Mesothelial cell of epicardium (in vitro differentiated cells): ENCODE measurements at regions not wholly inside any gene's neighbourhood (a gene's known extent, or its start where the extent isn't known, plus 50 kb on each side); places are given as distances from the start of the nearest gene placed in this dataset.

Experiments used
- DNase-seq, 2 experiments: peaks; one replicate each; pipeline ENCODE4 v3.0.0; 2021; ENCODE audit warnings: low spot score in 2 of 2; ENCODE audit not compliant: unreplicated experiment in 2 of 2
- H3K27ac Mint-ChIP-seq: 2 replicates; pipeline ENCODE4 v1.8.0; 2021; ENCODE audit warnings: mixed read lengths
- H3K27me3 Mint-ChIP-seq: 2 replicates; pipeline ENCODE4 v1.8.0; 2021; ENCODE audit warnings: low read depth, mixed read lengths
- H3K36me3 Mint-ChIP-seq: 2 replicates; pipeline ENCODE4 v1.8.0; 2021; ENCODE audit warnings: mixed read lengths
- H3K4me1 Mint-ChIP-seq: 2 replicates; pipeline ENCODE4 v1.8.0; 2021; ENCODE audit warnings: mixed read lengths
- H3K4me3 Mint-ChIP-seq: 2 replicates; pipeline ENCODE4 v1.8.0; 2021; ENCODE audit warnings: mild to moderate bottlenecking, moderate library complexity, mixed read lengths
- H3K9me3 Mint-ChIP-seq: 2 replicates; pipeline ENCODE4 v1.8.0; 2021; ENCODE audit warnings: mixed read lengths
- TF ChIP-seq, protein P1 (sequence below): fragments of 200-600 bp; sonication (generic); IDR thresholded peaks from one replicate; pipeline ENCODE4 v1.5.0; 2021; ENCODE audit warnings: antibody characterized with exemption; ENCODE audit not compliant: unreplicated experiment

DNA sequence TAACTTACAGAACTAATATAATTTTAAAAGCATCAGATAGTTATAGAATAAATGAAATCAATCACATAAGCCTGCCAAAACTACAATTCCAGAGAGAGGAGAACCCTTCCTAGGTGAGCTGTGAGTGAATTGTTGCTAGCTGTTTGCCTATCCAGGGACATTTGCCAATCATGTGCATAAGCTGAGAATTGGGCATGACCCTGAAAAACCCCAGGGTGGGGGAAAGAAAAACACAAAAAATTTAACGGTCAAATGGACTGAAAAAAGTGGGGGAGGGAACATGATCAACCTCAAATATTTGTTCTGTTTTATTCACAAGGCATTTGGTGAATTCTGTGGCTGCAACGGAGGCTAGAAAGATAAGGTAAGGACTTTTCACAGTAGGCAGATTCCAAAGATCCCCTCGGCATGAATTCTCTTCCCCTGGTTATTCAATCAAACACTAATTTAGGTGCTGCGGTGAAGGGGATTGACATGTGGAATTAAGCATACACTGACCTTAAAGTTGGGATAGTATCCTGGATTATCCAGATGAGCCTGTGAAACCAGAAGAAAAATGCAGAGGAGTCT lies 203.9 kb upstream of the RGPD4 start:
- no peaks in the 10 kb centered on the region for H3K36me3 Mint-ChIP-seq
- TF ChIP-seq, protein P1, sequence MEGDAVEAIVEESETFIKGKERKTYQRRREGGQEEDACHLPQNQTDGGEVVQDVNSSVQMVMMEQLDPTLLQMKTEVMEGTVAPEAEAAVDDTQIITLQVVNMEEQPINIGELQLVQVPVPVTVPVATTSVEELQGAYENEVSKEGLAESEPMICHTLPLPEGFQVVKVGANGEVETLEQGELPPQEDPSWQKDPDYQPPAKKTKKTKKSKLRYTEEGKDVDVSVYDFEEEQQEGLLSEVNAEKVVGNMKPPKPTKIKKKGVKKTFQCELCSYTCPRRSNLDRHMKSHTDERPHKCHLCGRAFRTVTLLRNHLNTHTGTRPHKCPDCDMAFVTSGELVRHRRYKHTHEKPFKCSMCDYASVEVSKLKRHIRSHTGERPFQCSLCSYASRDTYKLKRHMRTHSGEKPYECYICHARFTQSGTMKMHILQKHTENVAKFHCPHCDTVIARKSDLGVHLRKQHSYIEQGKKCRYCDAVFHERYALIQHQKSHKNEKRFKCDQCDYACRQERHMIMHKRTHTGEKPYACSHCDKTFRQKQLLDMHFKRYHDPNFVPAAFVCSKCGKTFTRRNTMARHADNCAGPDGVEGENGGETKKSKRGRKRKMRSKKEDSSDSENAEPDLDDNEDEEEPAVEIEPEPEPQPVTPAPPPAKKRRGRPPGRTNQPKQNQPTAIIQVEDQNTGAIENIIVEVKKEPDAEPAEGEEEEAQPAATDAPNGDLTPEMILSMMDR, result no peak
- DNase-seq, result no peak
- H3K9me3 Mint-ChIP-seq, result peaks cover 63% of the 10 kb centered on the region
- no peak overlapping the region for H3K27ac Mint-ChIP-seq
- H3K4me3 Mint-ChIP-seq, result no peak overlapping the region
- H3K27me3 Mint-ChIP-seq, result no peaks in the 10 kb centered on the region
- no peaks in the 10 kb centered on the region for H3K4me1 Mint-ChIP-seq

DNA sequence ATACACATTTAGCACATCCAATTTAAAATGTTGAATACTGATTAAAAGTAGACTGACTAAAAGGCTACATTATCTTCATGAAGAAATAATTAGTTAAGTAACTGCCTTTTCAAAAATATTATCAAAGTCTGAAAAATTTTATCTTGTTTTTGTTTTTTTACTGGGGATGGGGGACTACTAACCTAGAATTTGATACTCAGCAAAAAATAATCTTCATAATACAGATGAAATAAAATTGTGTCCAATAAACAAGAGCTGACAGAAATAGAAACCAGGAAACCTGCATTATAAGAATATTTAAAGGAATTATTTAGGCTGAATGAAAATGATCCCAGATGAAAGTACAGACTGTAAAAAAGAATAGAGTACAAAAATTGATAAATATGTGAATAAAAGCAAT lies 200.7 kb upstream of the RGPD4 start:
- Mint-ChIP-seq H3K27me3 (no peaks in the 10 kb centered on the region), H3K27ac (no peak overlapping the region), H3K4me1 (no peaks in the 10 kb centered on the region), H3K36me3 (no peaks in the 10 kb centered on the region), H3K9me3 (peaks cover 70% of the 10 kb centered on the region), H3K4me3 (no peak overlapping the region)
- DNase-seq, result no peak
- TF ChIP-seq, protein P1, result no peak

DNA sequence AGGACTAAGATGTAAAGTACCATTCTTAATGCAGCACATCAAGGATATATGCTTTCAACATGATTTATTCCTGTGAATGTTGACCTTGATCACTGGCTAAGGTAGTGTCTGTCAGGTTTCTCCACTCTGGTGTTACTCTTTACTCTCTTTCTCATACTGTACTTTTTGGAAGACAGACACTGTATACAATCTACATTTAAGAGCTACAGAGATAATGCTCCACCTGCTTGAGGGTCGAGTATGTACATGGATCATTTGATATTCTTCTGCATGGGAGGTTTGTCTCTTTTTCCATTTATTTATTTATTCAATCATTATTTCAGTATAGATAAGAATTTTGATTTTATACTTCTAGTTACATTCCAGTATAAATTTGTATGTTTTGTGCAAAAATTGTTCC lies 199.5 kb upstream of the RGPD4 start:
- Mint-ChIP-seq H3K4me3 (no peak overlapping the region), H3K27ac (no peak overlapping the region), H3K36me3 (no peaks in the 10 kb centered on the region), H3K4me1 (no peaks in the 10 kb centered on the region), H3K27me3 (no peaks in the 10 kb centered on the region), H3K9me3 (peaks cover 73% of the 10 kb centered on the region)
- TF ChIP-seq, protein P1, result no peak
- DNase-seq, result no peak

DNA sequence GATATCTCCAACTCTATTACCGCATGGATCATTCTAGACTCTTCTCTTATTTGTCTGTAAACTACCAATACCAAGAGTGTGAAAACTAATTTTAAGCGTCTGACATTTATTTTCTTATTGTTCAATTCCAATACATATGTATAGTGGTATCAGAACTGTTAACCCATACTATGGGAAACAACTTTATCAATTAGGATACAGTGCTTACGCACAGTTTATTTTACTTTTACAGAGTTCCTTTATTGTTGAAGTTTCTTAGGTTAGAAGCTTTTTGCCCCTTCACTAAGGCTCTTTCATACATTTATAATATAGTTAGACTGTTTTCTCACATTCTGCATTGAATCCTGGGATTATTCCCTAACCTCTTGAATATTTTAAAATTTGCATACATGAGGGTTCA lies 198.8 kb upstream of the RGPD4 start:
- Mint-ChIP-seq H3K27ac (no peak overlapping the region), H3K4me3 (no peak overlapping the region), H3K9me3 (peaks cover 76% of the 10 kb centered on the region), H3K4me1 (no peaks in the 10 kb centered on the region), H3K36me3 (no peaks in the 10 kb centered on the region), H3K27me3 (no peaks in the 10 kb centered on the region)
- no peak for DNase-seq
- TF ChIP-seq, protein P1, result no peak

DNA sequence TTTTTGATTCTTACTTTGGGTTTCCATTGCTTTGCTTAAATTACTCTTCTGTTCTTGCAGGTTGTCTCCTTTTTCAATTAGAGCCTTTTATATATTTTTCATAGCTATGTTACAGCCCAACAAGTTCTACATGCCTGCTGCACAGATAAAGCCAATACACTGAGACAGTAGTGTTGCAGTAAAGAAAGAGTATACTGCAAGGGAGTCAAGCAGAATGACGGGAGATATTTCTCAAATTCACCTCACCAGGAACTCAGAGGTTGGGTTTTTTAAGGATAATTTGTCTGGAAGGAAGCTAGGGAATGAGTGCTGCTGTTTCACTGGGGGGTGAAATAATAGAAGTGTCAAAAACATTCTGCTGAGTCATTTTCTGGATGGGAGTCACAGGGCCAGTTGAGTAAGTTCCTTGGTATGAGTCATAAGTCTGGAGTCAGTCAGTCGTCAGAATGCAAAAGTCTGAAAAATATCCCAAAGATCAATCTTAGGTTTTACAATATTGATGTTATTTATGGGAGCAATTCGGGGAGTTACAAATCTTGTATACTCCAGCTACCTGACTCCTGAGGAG lies 193.0 kb upstream of the RGPD4 start:
- Mint-ChIP-seq H3K36me3 (no peaks in the 10 kb centered on the region), H3K27ac (no peak overlapping the region), H3K4me3 (no peak overlapping the region), H3K4me1 (no peaks in the 10 kb centered on the region), H3K9me3 (peaks cover 59% of the 10 kb centered on the region), H3K27me3 (no peaks in the 10 kb centered on the region)
- TF ChIP-seq, protein P1, result no peak
- DNase-seq, result no peak

DNA sequence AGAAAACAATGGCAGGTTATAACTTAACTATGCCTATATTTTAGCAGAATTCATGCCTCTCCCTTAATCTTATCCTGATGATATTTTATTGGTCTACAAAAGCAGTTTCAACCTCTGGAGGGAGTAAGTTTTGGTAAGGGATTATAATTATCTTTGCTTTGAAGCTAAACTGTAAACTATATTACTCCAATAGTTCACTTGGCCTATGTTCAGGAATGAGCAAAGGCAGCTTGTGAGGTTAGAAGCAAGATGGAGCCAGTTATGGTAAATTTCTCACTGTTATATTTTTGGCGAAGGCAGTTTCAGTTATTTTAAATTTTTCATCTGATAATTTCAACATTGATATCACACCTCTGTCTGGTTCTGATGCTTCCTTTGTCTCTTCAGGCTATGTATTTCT lies 192.5 kb upstream of the RGPD4 start:
- H3K9me3 Mint-ChIP-seq, result peaks cover 54% of the 10 kb centered on the region
- no peaks in the 10 kb centered on the region for H3K36me3 Mint-ChIP-seq
- H3K4me1 Mint-ChIP-seq, result no peaks in the 10 kb centered on the region
- no peak overlapping the region for H3K4me3 Mint-ChIP-seq
- H3K27me3 Mint-ChIP-seq, result no peaks in the 10 kb centered on the region
- H3K27ac Mint-ChIP-seq, result no peak overlapping the region
- no peak for DNase-seq
- TF ChIP-seq, protein P1, result no peak
